G401.6 (cell line): ENCODE measurements at regions not wholly inside any gene's neighbourhood (a gene's known extent, or its start where the extent isn't known, plus 50 kb on each side); places are given as distances from the start of the nearest gene placed in this dataset.
"Not testable (repeated sequence)": the region's sequence is repeated elsewhere in the genome, so short reads cannot be mapped to it uniquely, and the experiment has no call there.

Source experiments
- FAIRE-seq: peaks from 2 replicates; lab custom pipeline; 2012; peaks lifted over from hg19 to GRCh38; lab: Jason Lieb, UNC

GRCh38 chr4:3880615-3881120 lies 114.5 kb downstream of the ADRA2C start:
- FAIRE-seq, result no peak

- FAIRE-seq, result not testable (repeated sequence)
Observed at GRCh38 chr4:3882316-3882885, 116.2 kb downstream of the ADRA2C start.

GRCh38 chr4:3884261-3884660 lies 118.1 kb downstream of the ADRA2C start:
- not testable (repeated sequence) for FAIRE-seq

- not testable (repeated sequence) for FAIRE-seq
Observed at GRCh38 chr4:3893590-3893989, 127.4 kb downstream of the ADRA2C start.

GRCh38 chr4:3894086-3894959 lies 128.1 kb downstream of the ADRA2C start:
- FAIRE-seq, result not testable (repeated sequence)

GRCh38 chr4:3896441-3896840 lies 130.3 kb downstream of the ADRA2C start:
- no peak for FAIRE-seq

GRCh38 chr4:3896871-3897578 lies 130.8 kb downstream of the ADRA2C start:
- not testable (repeated sequence) for FAIRE-seq

- no peak for FAIRE-seq
Observed at GRCh38 chr4:3898098-3898497, 131.9 kb downstream of the ADRA2C start.

GRCh38 chr4:3898928-3899327 lies 132.7 kb downstream of the ADRA2C start:
- not testable (repeated sequence) for FAIRE-seq

- not testable (repeated sequence) for FAIRE-seq
Observed at GRCh38 chr4:3904264-3904955, 138.2 kb downstream of the ADRA2C start.

- FAIRE-seq, result not testable (repeated sequence)
Observed at GRCh38 chr4:3909616-3910015, 143.4 kb downstream of the ADRA2C start.

- FAIRE-seq, result not testable (repeated sequence)
Observed at GRCh38 chr4:3910161-3910950, 144.2 kb downstream of the ADRA2C start.

GRCh38 chr4:3911252-3911856 lies 145.2 kb downstream of the ADRA2C start:
- FAIRE-seq, result no peak

- not testable (repeated sequence) for FAIRE-seq
Observed at GRCh38 chr4:3914511-3914910, 148.3 kb downstream of the ADRA2C start.

- FAIRE-seq, result not testable (repeated sequence)
Observed at GRCh38 chr4:3919509-3919908, 153.3 kb downstream of the ADRA2C start.

GRCh38 chr4:3921902-3922301 lies 155.7 kb downstream of the ADRA2C start:
- not testable (repeated sequence) for FAIRE-seq

- not testable (repeated sequence) for FAIRE-seq
Observed at GRCh38 chr4:3925841-3926240, 159.7 kb downstream of the ADRA2C start.

GRCh38 chr4:3926271-3926670 lies 160.1 kb downstream of the ADRA2C start:
- FAIRE-seq, result not testable (repeated sequence)

GRCh38 chr4:3926969-3927755 lies 161.0 kb downstream of the ADRA2C start:
- FAIRE-seq, result not testable (repeated sequence)

GRCh38 chr4:3929431-3929830 lies 163.2 kb downstream of the ADRA2C start:
- not testable (repeated sequence) for FAIRE-seq
